ENCODE measurements at regions not wholly inside any gene's neighbourhood (a gene's known extent, or its start where the extent isn't known, plus 50 kb on each side); places are given as distances from the start of the nearest gene placed in this dataset.

- no peak for TF ChIP-seq CHD7 (IDR thresholded peaks at IDR 0.05; ENCODE audit: insufficient replicate concordance, low read length)
- TF ChIP-seq PHF8 (conservative IDR thresholded peaks at IDR 0.05; ENCODE audit: low read depth, low read length): no peak
- TF ChIP-seq POLR2AphosphoS5 (IDR thresholded peaks at IDR 0.05; ENCODE audit: low read depth, low read length): no peak
- no peak for TF ChIP-seq FOSL1 (IDR thresholded peaks at IDR 0.05; ENCODE audit: insufficient read depth, low read depth, low read length)
- no peak for TF ChIP-seq ZNF274 (IDR thresholded peaks at IDR 0.05; ENCODE audit: borderline replicate concordance, extremely low read depth, low read length)
- TF ChIP-seq SRF (IDR thresholded peaks at IDR 0.05; ENCODE audit: low read depth, low read length): no peak
- TF ChIP-seq RXRA (IDR thresholded peaks at IDR 0.05; ENCODE audit: insufficient read depth, low read depth, low read length): no peak
- no peak for TF ChIP-seq SIX5 (IDR thresholded peaks at IDR 0.05; ENCODE audit: low read depth, low read length)
- TF ChIP-seq TAF7 (optimal IDR thresholded peaks at IDR 0.05; ENCODE audit: borderline replicate concordance, low read depth, low read length): no peak
- no peak for TF ChIP-seq EZH2 (IDR thresholded peaks at IDR 0.05; ENCODE audit: low read depth, low read length, severe bottlenecking)
These were observed 113.3 kb upstream of the ADAMTS18 start (continued) for GRCh38 chr16:77548151-77548550.

All from H1 (cell line).